Erythroblast (primary cell): ENCODE measurements at regions not wholly inside any gene's neighbourhood (a gene's known extent, or its start where the extent isn't known, plus 50 kb on each side); places are given as distances from the start of the nearest gene placed in this dataset.
"Not testable (repeated sequence)": the region's sequence is repeated elsewhere in the genome, so short reads cannot be mapped to it uniquely, and the experiment has no call there.

Source experiments
- DNase-seq, 2 experiments: peaks; one replicate each; lab custom pipeline; 2025; lab: John Stamatoyannopoulos, UW
- GATA1 ChIP-seq: IDR thresholded peaks from 2 replicates; pipeline ENCODE4 v1.6.1; 2011; ENCODE audit warnings: low read depth, mild to moderate bottlenecking, control low read depth, low read length, moderate library complexity
- POLR2A ChIP-seq: IDR thresholded peaks from 2 replicates; pipeline ENCODE4 v1.6.1; 2011; ENCODE audit warnings: mild to moderate bottlenecking, low read length

- no peak for DNase-seq
- TF ChIP-seq GATA1 (no peak), POLR2A (no peak)
Observed at GRCh38 chr3:166029507-166029906, 192.3 kb upstream of the BCHE start.

- TF ChIP-seq GATA1 (no peak), POLR2A (no peak)
- peak; percentile 17 to 46 for DNase-seq
Observed at GRCh38 chr3:166013073-166013679, 176.0 kb upstream of the BCHE start.

DNA sequence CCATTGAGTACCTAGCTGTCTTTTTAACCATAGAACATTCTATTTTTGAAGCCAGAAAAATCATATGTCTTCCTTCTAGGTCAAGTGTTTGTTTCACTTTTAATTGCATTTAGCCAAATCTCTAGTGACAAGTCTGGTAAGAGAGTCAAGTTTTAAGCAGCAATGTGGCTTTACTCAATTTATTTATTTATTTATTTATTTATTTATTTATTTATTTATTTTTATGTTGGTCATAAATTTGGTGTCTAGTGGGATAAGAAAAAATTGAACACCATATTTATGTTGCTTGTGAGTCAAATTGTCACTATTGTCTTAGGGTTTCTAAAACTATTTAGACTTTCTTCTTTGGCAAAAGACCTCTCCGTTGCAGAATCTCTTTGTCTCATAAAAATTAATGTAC is 174.5 kb upstream of the BCHE start:
- TF ChIP-seq GATA1 (no peak), POLR2A (no peak)
- DNase-seq: no peak

- no peak for TF ChIP-seq GATA1
- TF ChIP-seq POLR2A: no peak
- DNase-seq: no peak
Observed at GRCh38 chr3:166005126-166005525, 167.9 kb upstream of the BCHE start.

- no peak for DNase-seq
- TF ChIP-seq POLR2A: no peak
- TF ChIP-seq GATA1: no peak
Observed at GRCh38 chr3:165994293-165994692, 157.1 kb upstream of the BCHE start.

DNA sequence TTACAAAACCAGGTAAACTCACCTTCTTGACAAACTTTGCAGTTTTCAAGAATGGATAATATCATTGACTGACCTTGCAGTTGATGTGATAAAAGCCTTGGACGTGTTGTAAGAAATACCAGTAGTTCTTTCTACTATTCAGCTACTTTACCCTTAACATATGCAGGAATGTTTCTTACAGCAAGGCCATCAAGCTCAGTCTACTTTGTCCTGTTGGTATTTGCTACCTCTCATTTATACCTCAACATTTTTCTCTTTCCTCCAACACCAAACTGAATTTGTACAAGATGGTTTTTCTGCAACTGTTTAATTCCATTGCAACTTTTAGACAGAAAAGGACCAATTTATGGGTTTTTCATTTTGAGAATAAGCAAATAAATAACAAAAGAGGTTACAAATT is 147.4 kb upstream of the BCHE start:
- no peak for TF ChIP-seq GATA1
- DNase-seq: no peak

- TF ChIP-seq POLR2A (no peak), GATA1 (no peak)
- no peak for DNase-seq
Observed at GRCh38 chr3:165983284-165983683, 146.1 kb upstream of the BCHE start.

DNA sequence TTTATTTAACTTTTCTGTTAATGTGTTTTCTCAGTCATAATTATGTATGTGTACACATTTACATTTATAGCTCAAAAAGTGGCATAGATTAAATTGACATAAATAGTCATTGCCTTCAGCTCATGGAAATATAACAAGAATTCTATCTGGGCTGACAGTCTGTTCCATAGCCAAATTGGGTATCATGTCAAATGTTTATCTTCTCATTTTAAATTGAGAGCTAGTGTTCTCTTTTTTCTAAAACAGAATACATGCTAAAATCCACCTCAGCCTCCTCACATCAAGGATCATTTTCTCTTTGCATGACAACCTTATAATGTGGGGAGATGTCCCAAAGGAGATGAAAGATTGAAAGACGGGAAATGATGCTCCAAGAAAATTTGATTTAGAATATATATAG is 144.1 kb upstream of the BCHE start:
- DNase-seq: no peak
- TF ChIP-seq POLR2A: no peak
- no peak for TF ChIP-seq GATA1

DNA sequence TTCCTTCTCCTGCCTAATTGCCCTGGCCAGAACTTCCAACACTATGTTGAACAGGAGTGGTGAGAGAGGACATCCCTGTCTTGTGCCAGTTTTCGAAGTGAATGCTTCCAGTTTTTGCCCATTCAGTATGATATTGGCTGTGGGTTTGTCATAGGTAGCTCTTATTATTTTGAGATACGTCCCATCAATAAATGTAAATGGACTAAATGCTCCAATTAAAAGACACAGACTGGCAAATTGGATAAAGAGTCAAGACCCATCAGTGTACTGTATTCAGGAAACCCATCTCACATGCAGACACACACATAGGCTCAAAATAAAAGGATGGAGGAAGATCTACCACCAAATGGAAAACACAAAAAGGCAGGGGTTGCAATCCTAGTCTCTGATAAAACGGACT is 123.6 kb upstream of the BCHE start:
- not testable (repeated sequence) for DNase-seq

DNA sequence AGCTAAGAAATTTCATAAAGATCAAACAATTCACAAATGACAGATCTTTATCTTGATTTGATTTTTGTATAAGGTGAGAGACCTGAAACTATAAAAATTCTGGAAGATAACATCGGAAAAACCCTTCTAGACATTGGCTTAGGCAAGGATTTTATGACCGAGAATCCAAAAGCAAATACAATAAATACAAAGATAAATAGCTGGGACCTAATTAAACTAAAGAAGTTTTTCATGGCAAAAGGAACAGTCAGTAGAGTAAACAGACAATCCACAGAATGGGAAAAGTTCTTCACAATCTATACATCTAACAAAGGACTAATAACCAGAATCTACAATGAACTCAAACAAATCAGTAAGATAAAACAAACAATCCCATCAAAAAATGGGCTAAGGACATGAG is 116.9 kb upstream of the BCHE start:
- no peak for DNase-seq
- TF ChIP-seq GATA1 (no peak), POLR2A (no peak)

- TF ChIP-seq POLR2A (no peak), GATA1 (no peak)
- no peak for DNase-seq
Observed at GRCh38 chr3:165946360-165946759, 109.1 kb upstream of the BCHE start.

DNA sequence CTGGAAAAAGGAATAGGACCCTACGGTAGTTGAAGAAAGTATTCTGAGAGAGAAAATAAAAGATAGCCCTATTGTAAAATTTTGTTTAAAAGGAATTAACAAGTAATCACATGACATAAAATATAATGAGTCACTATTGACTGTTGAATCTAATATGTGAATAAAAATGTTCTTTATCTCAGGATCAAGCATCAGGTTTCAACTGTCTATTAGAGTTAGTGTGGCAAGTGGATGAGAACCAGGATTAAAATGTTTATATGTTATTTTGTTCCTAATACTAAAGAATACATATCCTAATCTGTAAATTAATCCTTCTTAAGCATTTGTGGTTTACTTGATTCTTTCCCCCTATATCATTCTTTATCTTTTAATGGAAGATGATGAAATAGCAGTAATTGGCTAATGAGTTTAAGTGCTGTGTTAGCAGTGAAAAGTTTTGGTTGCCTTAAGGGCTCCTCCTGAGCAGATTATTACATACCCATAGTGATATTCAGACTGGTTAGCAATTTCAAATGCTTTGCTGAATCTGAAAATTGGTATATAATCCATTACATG is 101.8 kb upstream of the BCHE start:
- no peak for TF ChIP-seq GATA1
- TF ChIP-seq POLR2A: no peak
- DNase-seq: no peak

- DNase-seq: not testable (repeated sequence)
Observed at GRCh38 chr3:165936081-165936480, 98.9 kb upstream of the BCHE start.

- DNase-seq: not testable (repeated sequence)
Observed at GRCh38 chr3:165924301-165924791, 87.1 kb upstream of the BCHE start.

DNA sequence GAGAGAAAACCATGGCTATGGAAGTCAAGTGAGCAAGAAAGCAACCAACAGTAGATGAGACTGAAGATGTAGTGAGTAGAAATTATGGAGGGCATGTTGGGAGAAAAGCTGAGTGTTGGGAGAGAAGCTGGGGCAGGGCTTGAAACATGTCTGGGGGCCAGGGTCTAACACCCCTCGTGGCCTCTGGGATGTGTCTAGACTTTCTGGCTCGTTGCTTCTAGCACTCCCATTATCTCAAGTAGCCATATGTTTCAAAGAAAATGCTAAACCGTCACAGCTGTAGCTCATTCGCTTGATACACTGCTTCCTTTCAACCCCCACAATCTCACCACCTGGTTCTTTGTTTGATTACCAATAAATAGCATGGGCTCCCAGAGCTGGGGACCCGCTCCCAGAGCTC is 83.8 kb upstream of the BCHE start:
- DNase-seq: no peak
- TF ChIP-seq POLR2A: no peak
- no peak for TF ChIP-seq GATA1
